ENCODE measurements at regions not wholly inside any gene's neighbourhood (a gene's known extent, or its start where the extent isn't known, plus 50 kb on each side); places are given as distances from the start of the nearest gene placed in this dataset.

DNA sequence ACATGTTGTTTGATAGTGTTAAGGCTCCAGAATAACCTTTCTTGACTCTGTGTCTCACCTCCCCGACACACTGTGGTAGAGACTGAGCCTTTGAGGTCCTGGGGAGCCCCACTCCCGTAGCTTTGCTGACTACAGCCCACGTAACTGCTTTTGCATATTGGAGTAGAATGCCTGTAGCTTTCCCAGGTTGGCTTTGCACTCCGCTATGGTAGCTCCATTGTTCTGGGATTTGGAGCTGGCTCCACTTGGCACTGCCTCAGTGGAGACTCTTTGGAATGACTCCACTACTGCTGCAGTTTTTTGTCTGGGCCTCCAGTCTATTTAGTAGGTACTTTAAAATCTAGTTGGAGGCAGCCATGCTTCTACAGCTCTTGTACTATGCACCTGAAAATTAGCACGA, 56.2 kb upstream of the ANXA1 start:
- ChIA-PET CTCF (interaction anchor here (1.0 to 1.6 kb wide), 3 partner anchors 12 to 20 kb away, joined by 3 to 7 read pairs (median 5); no protein-coding TSS in a partner anchor), POLR2A (interaction anchor here (0.5 kb wide), 1 partner anchor 44 kb away, joined by 3 read pairs; no protein-coding TSS in a partner anchor)
- DNase-seq, result no peak
- peaks cover 3% of the 10 kb centered on the region for H3K4me1 Mint-ChIP-seq (ENCODE audit: low read depth)
- H3K27ac Mint-ChIP-seq, result no peak overlapping the region
- no peak for ATAC-seq
- no peak overlapping the region for H3K4me3 Mint-ChIP-seq
- TF ChIP-seq, protein P1, sequence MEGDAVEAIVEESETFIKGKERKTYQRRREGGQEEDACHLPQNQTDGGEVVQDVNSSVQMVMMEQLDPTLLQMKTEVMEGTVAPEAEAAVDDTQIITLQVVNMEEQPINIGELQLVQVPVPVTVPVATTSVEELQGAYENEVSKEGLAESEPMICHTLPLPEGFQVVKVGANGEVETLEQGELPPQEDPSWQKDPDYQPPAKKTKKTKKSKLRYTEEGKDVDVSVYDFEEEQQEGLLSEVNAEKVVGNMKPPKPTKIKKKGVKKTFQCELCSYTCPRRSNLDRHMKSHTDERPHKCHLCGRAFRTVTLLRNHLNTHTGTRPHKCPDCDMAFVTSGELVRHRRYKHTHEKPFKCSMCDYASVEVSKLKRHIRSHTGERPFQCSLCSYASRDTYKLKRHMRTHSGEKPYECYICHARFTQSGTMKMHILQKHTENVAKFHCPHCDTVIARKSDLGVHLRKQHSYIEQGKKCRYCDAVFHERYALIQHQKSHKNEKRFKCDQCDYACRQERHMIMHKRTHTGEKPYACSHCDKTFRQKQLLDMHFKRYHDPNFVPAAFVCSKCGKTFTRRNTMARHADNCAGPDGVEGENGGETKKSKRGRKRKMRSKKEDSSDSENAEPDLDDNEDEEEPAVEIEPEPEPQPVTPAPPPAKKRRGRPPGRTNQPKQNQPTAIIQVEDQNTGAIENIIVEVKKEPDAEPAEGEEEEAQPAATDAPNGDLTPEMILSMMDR (IDR thresholded peaks at IDR 0.05), result no peak
- no peaks in the 10 kb centered on the region for H3K36me3 Mint-ChIP-seq (ENCODE audit: low read depth)
- peaks cover 2% of the 10 kb centered on the region for H3K27me3 Mint-ChIP-seq
- no peaks in the 10 kb centered on the region for H3K9me3 Mint-ChIP-seq
- intact Hi-C loops (cut with micrococcal nuclease), result no loop called here

DNA sequence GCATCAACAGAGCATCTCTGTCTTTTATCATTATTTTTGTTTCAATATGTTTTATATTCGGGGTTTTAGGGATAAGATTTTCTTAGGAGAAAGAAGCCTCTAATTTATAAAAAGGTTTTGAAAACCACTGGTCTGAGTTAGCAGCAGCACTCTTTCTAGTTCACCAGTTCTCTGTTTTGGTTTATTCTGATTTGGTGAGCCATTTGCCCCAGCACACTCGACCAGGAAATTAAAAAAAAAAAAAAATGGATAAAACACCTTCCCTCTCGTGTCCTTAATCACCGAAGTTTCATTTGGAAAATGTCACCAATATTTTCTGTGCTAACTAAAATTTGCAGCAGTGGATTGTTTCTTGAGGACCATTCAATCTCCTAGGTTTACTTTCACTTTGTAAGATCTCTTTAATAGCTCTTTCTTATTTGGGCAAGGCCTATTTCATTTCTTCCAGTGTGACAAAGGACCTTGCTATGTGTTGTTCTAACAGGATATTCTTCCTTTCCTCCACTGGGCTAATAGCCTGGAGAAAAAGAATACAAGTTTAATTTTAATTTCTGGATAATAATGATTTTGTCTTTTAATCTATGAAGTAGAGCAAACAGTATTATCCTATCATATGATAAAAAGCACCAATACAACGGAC, 57.8 kb upstream of the ANXA1 start:
- ATAC-seq (no peak), DNase-seq (no peak)
- intact Hi-C loops (cut with micrococcal nuclease), result no loop called here
- CTCF ChIA-PET, result interaction anchor here (1.0 to 2.0 kb wide), 3 partner anchors 13 to 90 kb away, joined by 3 to 6 read pairs (median 4); no protein-coding TSS in a partner anchor
- POLR2A ChIA-PET, result no interaction called here
- Mint-ChIP-seq H3K27me3 (peaks cover 7% of the 10 kb centered on the region), H3K9me3 (no peaks in the 10 kb centered on the region), H3K36me3 (ENCODE audit: low read depth) (no peaks in the 10 kb centered on the region), H3K4me1 (ENCODE audit: low read depth) (peaks cover 3% of the 10 kb centered on the region), H3K4me3 (peak overlapping the region; percentile 45), H3K27ac (no peak overlapping the region)
- TF ChIP-seq, protein P1 (IDR thresholded peaks at IDR 0.05), result no peak

DNA sequence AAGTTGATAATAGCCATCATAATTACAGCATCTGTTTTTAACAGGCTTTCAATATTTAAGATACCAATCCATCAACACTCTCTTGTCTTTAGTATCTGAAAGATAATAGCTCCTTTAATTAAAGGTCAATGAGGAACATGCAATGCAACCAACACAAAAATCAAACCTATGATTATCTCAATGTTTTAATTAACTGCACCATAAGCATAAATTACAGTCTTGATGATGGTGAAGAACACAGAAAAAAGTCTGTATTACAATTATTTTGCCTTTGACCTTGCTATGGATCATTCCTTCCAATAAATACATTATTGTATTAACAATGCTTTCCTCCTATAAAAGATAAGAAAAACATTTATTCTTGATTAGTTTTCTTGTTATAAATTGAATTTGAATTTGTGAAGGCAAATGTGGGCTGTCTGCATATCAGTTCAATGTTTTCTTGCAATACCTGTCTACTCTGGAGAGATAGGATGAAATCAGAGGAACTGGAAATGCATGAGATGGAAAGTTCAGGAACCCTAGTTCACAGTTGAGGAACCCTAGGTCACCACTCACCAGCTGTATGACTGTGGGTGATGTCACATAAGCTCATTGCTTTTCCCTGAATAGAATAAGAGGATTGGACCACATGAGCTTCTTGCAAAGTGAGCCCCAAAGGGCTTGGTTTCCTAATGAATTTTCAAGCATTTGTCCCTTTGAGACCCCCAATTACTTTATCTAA, 58.5 kb upstream of the ANXA1 start:
- ATAC-seq (no peak), DNase-seq (no peak)
- POLR2A ChIA-PET, result no interaction called here
- intact Hi-C loops (cut with micrococcal nuclease), result no loop called here
- peaks cover 7% of the 10 kb centered on the region for H3K27me3 Mint-ChIP-seq
- H3K4me1 Mint-ChIP-seq (ENCODE audit: low read depth), result peaks cover 3% of the 10 kb centered on the region
- no peaks in the 10 kb centered on the region for H3K36me3 Mint-ChIP-seq (ENCODE audit: low read depth)
- CTCF ChIA-PET, result interaction anchor here (1.0 to 2.0 kb wide), 4 partner anchors 11 to 90 kb away, joined by 3 to 6 read pairs (median 4); no protein-coding TSS in a partner anchor
- TF ChIP-seq, protein P1 (IDR thresholded peaks at IDR 0.05), result no peak
- no peaks in the 10 kb centered on the region for H3K9me3 Mint-ChIP-seq
- no peak overlapping the region for H3K4me3 Mint-ChIP-seq
- no peak overlapping the region for H3K27ac Mint-ChIP-seq

DNA sequence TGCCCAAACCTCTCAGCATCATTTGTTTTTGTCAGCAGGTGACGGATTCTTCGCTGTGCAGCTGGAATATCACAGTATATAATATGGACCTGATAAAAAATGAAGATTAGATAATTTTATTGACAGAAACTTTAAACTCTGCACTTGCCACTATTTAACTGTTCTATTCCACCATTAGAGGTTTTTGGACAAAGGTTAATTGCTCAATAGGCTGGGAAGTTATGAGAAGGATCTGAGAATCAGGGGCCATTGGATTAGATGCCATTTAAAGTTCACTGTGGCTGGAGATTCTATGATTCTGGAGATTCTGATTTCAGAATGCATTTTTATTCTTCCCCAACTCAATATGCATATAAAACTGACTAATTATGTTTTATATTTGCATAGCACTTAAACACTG, 59.8 kb upstream of the ANXA1 start:
- peaks cover 9% of the 10 kb centered on the region for H3K27me3 Mint-ChIP-seq
- no peaks in the 10 kb centered on the region for H3K9me3 Mint-ChIP-seq
- ATAC-seq (no peak), DNase-seq (no peak)
- TF ChIP-seq, protein P1 (IDR thresholded peaks at IDR 0.05), result no peak
- H3K4me1 Mint-ChIP-seq (ENCODE audit: low read depth), result peaks cover 3% of the 10 kb centered on the region
- intact Hi-C loops (cut with micrococcal nuclease), result no loop called here
- ChIA-PET CTCF (interaction anchor here (1.1 kb wide), 1 partner anchor 9 kb away, joined by 3 read pairs; no protein-coding TSS in a partner anchor), POLR2A (no interaction called here)
- no peaks in the 10 kb centered on the region for H3K36me3 Mint-ChIP-seq (ENCODE audit: low read depth)
- H3K4me3 Mint-ChIP-seq, result no peak overlapping the region
- H3K27ac Mint-ChIP-seq, result no peak overlapping the region

DNA sequence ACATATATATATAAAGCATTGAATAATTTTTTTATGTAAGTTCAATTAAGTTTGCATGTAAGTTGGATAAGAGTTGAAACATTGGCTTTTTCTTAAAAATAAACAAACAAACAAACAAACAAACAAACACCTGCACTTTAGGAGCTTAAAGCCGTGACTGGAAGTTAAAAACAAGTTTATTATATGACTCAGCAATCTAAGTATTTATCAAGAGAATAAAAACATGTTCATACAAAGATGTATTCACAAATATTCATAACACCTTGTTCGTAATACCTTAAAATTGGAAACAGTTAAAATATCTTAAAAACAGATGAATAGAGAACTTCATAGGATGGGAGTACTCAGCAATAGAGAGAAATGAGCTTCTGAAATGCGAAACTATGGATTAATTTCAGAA, 61.5 kb upstream of the ANXA1 start:
- no peaks in the 10 kb centered on the region for H3K9me3 Mint-ChIP-seq
- TF ChIP-seq, protein P1 (IDR thresholded peaks at IDR 0.05), result no peak
- ChIA-PET CTCF (interaction anchor here (1.2 to 2.6 kb wide), 2 partner anchors 9 to 17 kb away, joined by 3 to 9 read pairs; no protein-coding TSS in a partner anchor), POLR2A (no interaction called here)
- intact Hi-C loops (cut with micrococcal nuclease), result no loop called here
- H3K4me3 Mint-ChIP-seq, result no peak overlapping the region
- no peak overlapping the region for H3K27ac Mint-ChIP-seq
- DNase-seq (no peak), ATAC-seq (no peak)
- H3K4me1 Mint-ChIP-seq (ENCODE audit: low read depth), result peaks cover 3% of the 10 kb centered on the region
- H3K36me3 Mint-ChIP-seq (ENCODE audit: low read depth), result no peaks in the 10 kb centered on the region
- peaks cover 11% of the 10 kb centered on the region for H3K27me3 Mint-ChIP-seq

All from activated CD8-positive, alpha-beta T cell treated with anti-CD3 and anti-CD28 coated beads for 36 hours (primary cell).